ENCODE measurements at regions not wholly inside any gene's neighbourhood (a gene's known extent, or its start where the extent isn't known, plus 50 kb on each side); places are given as distances from the start of the nearest gene placed in this dataset.

- H3K27ac ChIP-seq (ENCODE audit: low read length): no peak overlapping the region
Measured at GRCh38 chr13:104314926-104315535, 1248.8 kb upstream of the SLC10A2 start.

DNA sequence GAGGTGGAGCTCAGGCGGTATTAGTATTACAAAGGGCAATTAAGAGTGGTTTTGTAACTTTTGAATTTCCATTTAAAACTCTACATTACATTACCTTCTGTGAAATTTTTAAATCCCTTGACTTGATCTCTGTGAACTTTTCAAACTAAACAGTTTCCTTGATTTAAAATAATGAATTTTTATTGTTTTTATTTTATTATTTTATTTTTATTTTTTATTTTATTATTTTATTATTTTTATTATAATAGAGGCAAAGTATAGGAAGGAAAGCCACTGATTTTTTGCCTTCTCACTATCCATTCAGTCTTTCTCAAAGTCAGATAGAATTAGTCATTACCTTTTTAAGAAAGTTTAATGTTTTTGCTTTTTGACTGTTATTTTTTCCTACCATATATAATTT lies 1248.1 kb upstream of the SLC10A2 start:
- Histone ChIP-seq H3K36me3 (ENCODE audit: control insufficient read depth, low read depth, low read length) (no peaks in the 10 kb centered on the region), H3K27me3 (ENCODE audit: control insufficient read depth, insufficient read depth, low read length) (no peaks in the 10 kb centered on the region), H3K4me3 (ENCODE audit: low read length) (no peak overlapping the region), H3K4me1 (ENCODE audit: control insufficient read depth, low read depth, low read length) (no peaks in the 10 kb centered on the region), H3K27ac (ENCODE audit: low read length) (no peak overlapping the region), H3K9me3 (ENCODE audit: control insufficient read depth, low read depth, low read length) (no peaks in the 10 kb centered on the region), H3K9ac (ENCODE audit: low read length) (no peak overlapping the region)

More at GRCh38 chr13:104314926-104315535, 1248.8 kb upstream of the SLC10A2 start:
- no peaks in the 10 kb centered on the region for H3K27me3 ChIP-seq (ENCODE audit: control insufficient read depth, insufficient read depth, low read length)
- H3K4me1 ChIP-seq (ENCODE audit: control insufficient read depth, low read depth, low read length): no peaks in the 10 kb centered on the region
- H3K9me3 ChIP-seq (ENCODE audit: control insufficient read depth, low read depth, low read length): no peaks in the 10 kb centered on the region
- no peaks in the 10 kb centered on the region for H3K36me3 ChIP-seq (ENCODE audit: control insufficient read depth, low read depth, low read length)
- H3K4me3 ChIP-seq (ENCODE audit: low read length): no peak overlapping the region
- H3K9ac ChIP-seq (ENCODE audit: low read length): no peak overlapping the region

GRCh38 chr13:104310861-104311260 lies 1244.6 kb upstream of the SLC10A2 start:
- Histone ChIP-seq H3K36me3 (ENCODE audit: control insufficient read depth, low read depth, low read length) (no peaks in the 10 kb centered on the region), H3K9me3 (ENCODE audit: control insufficient read depth, low read depth, low read length) (no peaks in the 10 kb centered on the region)

DNA sequence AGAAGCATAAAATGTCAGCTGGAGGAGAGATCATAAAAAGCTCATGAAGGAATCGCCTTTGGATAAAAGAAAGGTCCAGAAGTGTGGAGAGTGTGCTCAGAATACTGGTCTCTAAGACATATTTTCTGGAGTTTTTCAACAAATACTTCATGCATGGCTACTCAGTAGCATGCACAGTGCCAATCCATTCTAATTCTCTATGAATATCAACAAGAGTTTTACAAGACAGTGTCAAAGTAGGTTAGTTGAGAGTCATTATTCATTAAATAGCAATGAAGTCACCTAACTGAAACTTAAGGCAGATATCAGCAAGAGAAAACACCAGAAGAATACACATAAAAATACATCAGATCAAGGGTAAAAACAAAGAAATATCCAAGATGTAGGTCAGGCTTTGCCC lies 1243.2 kb upstream of the SLC10A2 start:
- H3K27me3 ChIP-seq (ENCODE audit: control insufficient read depth, insufficient read depth, low read length): no peaks in the 10 kb centered on the region
- H3K9me3 ChIP-seq (ENCODE audit: control insufficient read depth, low read depth, low read length): no peaks in the 10 kb centered on the region
- no peak overlapping the region for H3K4me3 ChIP-seq (ENCODE audit: low read length)
- no peak overlapping the region for H3K27ac ChIP-seq (ENCODE audit: low read length)
- H3K4me1 ChIP-seq (ENCODE audit: control insufficient read depth, low read depth, low read length): no peaks in the 10 kb centered on the region
- no peak overlapping the region for H3K9ac ChIP-seq (ENCODE audit: low read length)
- H3K36me3 ChIP-seq (ENCODE audit: control insufficient read depth, low read depth, low read length): no peaks in the 10 kb centered on the region

More at GRCh38 chr13:104310861-104311260, 1244.6 kb upstream of the SLC10A2 start:
- Histone ChIP-seq H3K27ac (ENCODE audit: low read length) (no peak overlapping the region), H3K4me3 (ENCODE audit: low read length) (no peak overlapping the region), H3K4me1 (ENCODE audit: control insufficient read depth, low read depth, low read length) (no peaks in the 10 kb centered on the region), H3K27me3 (ENCODE audit: control insufficient read depth, insufficient read depth, low read length) (no peaks in the 10 kb centered on the region), H3K9ac (ENCODE audit: low read length) (no peak overlapping the region)

DNA sequence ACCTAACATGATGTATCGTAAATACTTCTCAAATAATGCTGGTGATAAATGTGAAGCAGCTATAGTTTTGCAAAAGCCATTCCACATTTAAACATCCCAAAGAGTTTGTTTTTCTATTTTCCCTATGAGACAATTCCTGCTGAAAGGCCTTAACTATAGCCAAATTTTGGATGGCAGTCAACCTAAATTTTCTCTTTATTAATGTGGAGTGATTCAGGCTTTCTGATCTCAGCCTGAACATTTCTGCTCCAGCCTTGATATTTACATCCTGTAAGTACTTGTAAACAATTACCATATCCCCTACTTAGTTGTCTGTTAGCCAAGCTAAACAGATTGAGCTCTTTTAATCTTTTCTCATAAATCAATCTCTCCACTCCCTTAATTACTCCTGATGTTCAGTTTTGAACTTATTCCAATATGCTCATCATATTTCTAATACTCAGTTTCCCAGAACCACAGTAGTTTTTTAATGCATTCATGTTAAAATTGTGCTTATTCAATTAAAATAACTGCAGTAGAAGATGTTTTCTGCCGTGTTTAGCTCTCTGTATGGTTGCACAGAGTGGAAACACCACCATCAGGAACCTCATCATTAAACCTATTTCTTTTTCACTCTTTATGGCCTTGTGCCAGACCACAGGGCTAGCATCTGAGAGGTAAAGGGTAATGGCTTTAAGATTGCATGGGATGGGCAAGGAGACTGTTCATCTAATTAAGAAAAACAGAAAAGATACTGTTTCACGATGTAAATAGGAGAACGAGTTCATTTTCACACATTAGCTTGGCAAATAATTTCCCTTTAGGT lies 1235.2 kb upstream of the SLC10A2 start:
- H3K27me3 ChIP-seq (ENCODE audit: control insufficient read depth, insufficient read depth, low read length): no peaks in the 10 kb centered on the region

DNA sequence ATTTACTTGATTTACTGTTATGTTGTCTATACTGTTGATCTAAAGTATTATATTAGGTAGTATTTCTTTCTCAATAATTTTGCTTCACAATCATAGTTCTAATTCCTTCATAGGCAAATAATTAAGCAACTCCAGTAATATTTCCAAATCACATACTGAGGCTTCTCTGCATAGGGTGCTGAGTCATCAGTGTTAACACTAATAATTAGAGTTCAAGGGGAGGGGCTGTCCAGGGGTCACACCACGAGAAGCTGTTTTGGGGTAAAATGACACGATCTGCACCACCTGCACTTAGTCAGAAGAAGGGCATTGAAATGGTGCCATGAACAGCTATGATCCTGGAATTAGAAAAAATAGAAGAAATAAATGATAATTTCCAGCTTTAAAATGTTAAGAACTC lies 1230.9 kb upstream of the SLC10A2 start:
- Histone ChIP-seq H3K9me3 (ENCODE audit: control insufficient read depth, low read depth, low read length) (no peaks in the 10 kb centered on the region), H3K4me1 (ENCODE audit: control insufficient read depth, low read depth, low read length) (no peaks in the 10 kb centered on the region), H3K27ac (ENCODE audit: low read length) (no peak overlapping the region), H3K27me3 (ENCODE audit: control insufficient read depth, insufficient read depth, low read length) (no peaks in the 10 kb centered on the region), H3K4me3 (ENCODE audit: low read length) (no peak overlapping the region), H3K36me3 (ENCODE audit: control insufficient read depth, low read depth, low read length) (no peaks in the 10 kb centered on the region), H3K9ac (ENCODE audit: low read length) (no peak overlapping the region)

More for the DNA sequence above, 1235.2 kb upstream of the SLC10A2 start:
- Histone ChIP-seq H3K9me3 (ENCODE audit: control insufficient read depth, low read depth, low read length) (no peaks in the 10 kb centered on the region), H3K4me3 (ENCODE audit: low read length) (no peak overlapping the region), H3K4me1 (ENCODE audit: control insufficient read depth, low read depth, low read length) (no peaks in the 10 kb centered on the region), H3K36me3 (ENCODE audit: control insufficient read depth, low read depth, low read length) (no peaks in the 10 kb centered on the region), H3K27ac (ENCODE audit: low read length) (no peak overlapping the region), H3K9ac (ENCODE audit: low read length) (no peak overlapping the region)

- Histone ChIP-seq H3K9ac (ENCODE audit: low read length) (no peak overlapping the region), H3K9me3 (ENCODE audit: control insufficient read depth, low read depth, low read length) (no peaks in the 10 kb centered on the region), H3K4me1 (ENCODE audit: control insufficient read depth, low read depth, low read length) (no peaks in the 10 kb centered on the region), H3K4me3 (ENCODE audit: low read length) (no peak overlapping the region), H3K27ac (ENCODE audit: low read length) (no peak overlapping the region), H3K36me3 (ENCODE audit: control insufficient read depth, low read depth, low read length) (no peaks in the 10 kb centered on the region), H3K27me3 (ENCODE audit: control insufficient read depth, insufficient read depth, low read length) (no peaks in the 10 kb centered on the region)
Measured at GRCh38 chr13:104296286-104296685, 1230.1 kb upstream of the SLC10A2 start.

- H3K4me3 ChIP-seq (ENCODE audit: low read length): no peak overlapping the region
- no peak overlapping the region for H3K9ac ChIP-seq (ENCODE audit: low read length)
- H3K9me3 ChIP-seq (ENCODE audit: control insufficient read depth, low read depth, low read length): no peaks in the 10 kb centered on the region
- no peaks in the 10 kb centered on the region for H3K27me3 ChIP-seq (ENCODE audit: control insufficient read depth, insufficient read depth, low read length)
- no peak overlapping the region for H3K27ac ChIP-seq (ENCODE audit: low read length)
- no peaks in the 10 kb centered on the region for H3K36me3 ChIP-seq (ENCODE audit: control insufficient read depth, low read depth, low read length)
- H3K4me1 ChIP-seq (ENCODE audit: control insufficient read depth, low read depth, low read length): no peaks in the 10 kb centered on the region
Measured at GRCh38 chr13:104295537-104295936, 1229.3 kb upstream of the SLC10A2 start.

GRCh38 chr13:104289400-104289799 lies 1223.2 kb upstream of the SLC10A2 start:
- no peaks in the 10 kb centered on the region for H3K36me3 ChIP-seq (ENCODE audit: control insufficient read depth, low read depth, low read length)
- H3K9ac ChIP-seq (ENCODE audit: low read length): no peak overlapping the region
- no peak overlapping the region for H3K27ac ChIP-seq (ENCODE audit: low read length)
- no peak overlapping the region for H3K4me3 ChIP-seq (ENCODE audit: low read length)
- peaks cover 4% of the 10 kb centered on the region for H3K4me1 ChIP-seq (ENCODE audit: control insufficient read depth, low read depth, low read length)
- no peaks in the 10 kb centered on the region for H3K9me3 ChIP-seq (ENCODE audit: control insufficient read depth, low read depth, low read length)
- no peaks in the 10 kb centered on the region for H3K27me3 ChIP-seq (ENCODE audit: control insufficient read depth, insufficient read depth, low read length)

DNA sequence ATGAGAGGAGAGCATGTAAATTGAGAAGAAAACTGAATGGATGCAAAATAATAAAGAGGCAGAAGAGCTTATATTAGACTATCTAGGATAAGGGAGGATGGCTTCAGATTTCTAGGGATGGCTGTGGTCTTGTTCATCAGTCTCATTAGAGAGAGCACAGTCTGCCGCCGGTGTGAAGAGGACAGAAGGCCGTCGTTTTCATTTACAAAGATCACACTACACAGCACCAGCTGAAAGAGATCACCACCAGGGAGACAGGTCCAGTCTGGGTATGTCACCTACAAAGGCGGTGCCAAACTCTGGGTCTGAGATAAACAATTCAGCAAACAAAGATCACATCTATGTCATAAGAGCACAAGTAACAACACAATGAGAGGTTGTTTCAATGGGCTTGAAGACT lies 1222.3 kb upstream of the SLC10A2 start:
- Histone ChIP-seq H3K9ac (ENCODE audit: low read length) (no peak overlapping the region), H3K36me3 (ENCODE audit: control insufficient read depth, low read depth, low read length) (no peaks in the 10 kb centered on the region), H3K9me3 (ENCODE audit: control insufficient read depth, low read depth, low read length) (no peaks in the 10 kb centered on the region), H3K4me3 (ENCODE audit: low read length) (no peak overlapping the region), H3K4me1 (ENCODE audit: control insufficient read depth, low read depth, low read length) (peaks cover 4% of the 10 kb centered on the region), H3K27ac (ENCODE audit: low read length) (no peak overlapping the region), H3K27me3 (ENCODE audit: control insufficient read depth, insufficient read depth, low read length) (no peaks in the 10 kb centered on the region)

GRCh38 chr13:104286566-104287290 lies 1220.5 kb upstream of the SLC10A2 start:
- no peak overlapping the region for H3K9ac ChIP-seq (ENCODE audit: low read length)
- no peaks in the 10 kb centered on the region for H3K36me3 ChIP-seq (ENCODE audit: control insufficient read depth, low read depth, low read length)
- peaks cover 4% of the 10 kb centered on the region for H3K4me1 ChIP-seq (ENCODE audit: control insufficient read depth, low read depth, low read length)
- no peaks in the 10 kb centered on the region for H3K27me3 ChIP-seq (ENCODE audit: control insufficient read depth, insufficient read depth, low read length)
- no peaks in the 10 kb centered on the region for H3K9me3 ChIP-seq (ENCODE audit: control insufficient read depth, low read depth, low read length)
- no peak overlapping the region for H3K4me3 ChIP-seq (ENCODE audit: low read length)
- no peak overlapping the region for H3K27ac ChIP-seq (ENCODE audit: low read length)
